Activated CD4-positive, alpha-beta memory T cell treated with anti-CD3 and anti-CD28 coated beads, Interleukin-2, amount 10 ng/mL, durations not matched to agents 7 days and 5 days (primary cell): ENCODE measurements at regions not wholly inside any gene's neighbourhood (a gene's known extent, or its start where the extent isn't known, plus 50 kb on each side); places are given as distances from the start of the nearest gene placed in this dataset.

Experiments used
- CTCF ChIA-PET: fragments of 350-600 bp; sonication (Branson Sonifier 250); formaldehyde crosslinking; loops from one replicate; lab custom pipeline; 2021; ENCODE audit warnings: antibody characterized with exemption, inconsistent platforms; lab: Charles Lee
- POLR2A ChIA-PET: fragments of 350-600 bp; sonication (Branson Sonifier 250); formaldehyde crosslinking; loops from one replicate; lab custom pipeline; 2021; ENCODE audit warnings: antibody characterized with exemption; lab: Charles Lee
- DNase-seq: peaks from one replicate; pipeline ENCODE4 v3.0.0-alpha.2; 2020
- H3K27ac Mint-ChIP-seq: one replicate; pipeline ENCODE4 v1.8.0; 2021; ENCODE audit warnings: mild to moderate bottlenecking, mixed read lengths
- H3K27me3 Mint-ChIP-seq: one replicate; pipeline ENCODE4 v1.8.0; 2021; ENCODE audit warnings: mixed read lengths
- H3K36me3 Mint-ChIP-seq: one replicate; pipeline ENCODE4 v1.8.0; 2021; ENCODE audit warnings: low read depth, mixed read lengths
- H3K4me1 Mint-ChIP-seq: one replicate; pipeline ENCODE4 v1.8.0; 2021; ENCODE audit warnings: mixed read lengths
- H3K4me3 Mint-ChIP-seq: one replicate; pipeline ENCODE4 v1.8.0; 2021; ENCODE audit warnings: mild to moderate bottlenecking, mixed read lengths
- H3K9me3 Mint-ChIP-seq: one replicate; pipeline ENCODE4 v1.8.0; 2021; ENCODE audit warnings: mixed read lengths

DNA sequence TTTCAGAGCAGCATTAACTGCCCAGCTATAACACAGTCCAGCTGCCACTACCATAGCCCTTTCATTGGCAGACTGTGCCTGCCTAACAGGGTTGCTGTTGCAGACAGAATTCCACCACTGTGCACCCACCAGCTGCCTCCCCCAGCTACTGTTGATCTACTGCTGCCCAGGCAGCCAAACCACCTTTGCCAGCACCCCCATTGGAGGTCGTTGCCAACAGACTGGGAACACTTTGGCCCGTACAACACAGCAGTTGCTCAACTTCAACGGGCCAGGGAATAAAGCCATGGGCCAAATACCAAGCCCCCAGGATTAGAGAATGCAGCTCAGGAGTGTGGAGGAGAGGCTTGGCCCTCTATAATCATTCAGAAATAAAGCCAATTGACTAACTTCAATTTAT, 473.6 kb downstream of the CDH11 start:
- no peaks in the 10 kb centered on the region for H3K27me3 Mint-ChIP-seq
- no peak overlapping the region for H3K4me3 Mint-ChIP-seq
- no peaks in the 10 kb centered on the region for H3K4me1 Mint-ChIP-seq
- CTCF ChIA-PET = no interaction called here
- no peaks in the 10 kb centered on the region for H3K36me3 Mint-ChIP-seq
- peaks cover 23% of the 10 kb centered on the region for H3K9me3 Mint-ChIP-seq
- DNase-seq = no peak
- no peak overlapping the region for H3K27ac Mint-ChIP-seq
- POLR2A ChIA-PET = no interaction called here

DNA sequence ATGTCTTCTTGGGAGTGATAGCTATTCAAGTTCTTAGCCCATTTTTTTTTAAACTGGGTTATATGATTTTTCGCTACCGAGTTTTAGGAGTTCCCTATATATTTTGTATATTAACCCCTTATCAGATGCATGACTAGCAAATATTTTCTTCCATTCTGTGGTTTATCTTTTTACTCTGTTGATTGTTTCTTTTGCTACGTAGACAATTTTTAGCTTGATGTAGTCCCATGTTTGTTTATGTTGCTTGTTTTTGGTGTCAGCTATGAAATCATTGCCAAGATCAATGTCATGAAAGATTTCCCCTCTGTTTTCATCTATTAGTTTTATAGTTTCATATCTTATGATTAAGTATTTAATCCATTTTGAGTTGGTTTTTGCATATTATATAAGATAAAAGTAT, 480.5 kb downstream of the CDH11 start:
- DNase-seq = no peak
- ChIA-PET CTCF (no interaction called here), POLR2A (no interaction called here)
- no peaks in the 10 kb centered on the region for H3K4me1 Mint-ChIP-seq
- H3K9me3 Mint-ChIP-seq = peaks cover 3% of the 10 kb centered on the region
- H3K27me3 Mint-ChIP-seq = no peaks in the 10 kb centered on the region
- H3K4me3 Mint-ChIP-seq = no peak overlapping the region
- H3K27ac Mint-ChIP-seq = no peak overlapping the region
- H3K36me3 Mint-ChIP-seq = no peaks in the 10 kb centered on the region

DNA sequence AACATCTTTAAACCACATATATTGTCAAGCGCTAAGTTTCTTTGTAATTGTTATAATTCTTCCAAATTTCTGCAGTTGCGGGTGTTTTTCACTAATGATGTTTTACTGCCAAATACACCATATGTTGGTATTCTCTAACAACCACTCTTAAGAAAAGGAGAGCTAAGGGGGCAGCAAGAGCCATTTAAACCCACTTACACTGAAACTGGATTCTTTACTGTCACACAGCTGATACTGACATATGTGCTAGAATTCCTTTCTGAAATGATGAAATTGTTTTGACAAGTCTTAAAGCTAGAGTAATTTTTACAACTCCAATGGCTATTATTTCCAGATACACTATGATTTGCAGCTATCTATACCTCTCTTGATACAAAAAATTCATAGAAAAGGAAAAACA, 483.1 kb downstream of the CDH11 start:
- H3K4me1 Mint-ChIP-seq = no peaks in the 10 kb centered on the region
- POLR2A ChIA-PET = no interaction called here
- H3K9me3 Mint-ChIP-seq = peaks cover 6% of the 10 kb centered on the region
- H3K27me3 Mint-ChIP-seq = no peaks in the 10 kb centered on the region
- CTCF ChIA-PET = no interaction called here
- no peaks in the 10 kb centered on the region for H3K36me3 Mint-ChIP-seq
- no peak for DNase-seq
- H3K4me3 Mint-ChIP-seq = no peak overlapping the region
- no peak overlapping the region for H3K27ac Mint-ChIP-seq

DNA sequence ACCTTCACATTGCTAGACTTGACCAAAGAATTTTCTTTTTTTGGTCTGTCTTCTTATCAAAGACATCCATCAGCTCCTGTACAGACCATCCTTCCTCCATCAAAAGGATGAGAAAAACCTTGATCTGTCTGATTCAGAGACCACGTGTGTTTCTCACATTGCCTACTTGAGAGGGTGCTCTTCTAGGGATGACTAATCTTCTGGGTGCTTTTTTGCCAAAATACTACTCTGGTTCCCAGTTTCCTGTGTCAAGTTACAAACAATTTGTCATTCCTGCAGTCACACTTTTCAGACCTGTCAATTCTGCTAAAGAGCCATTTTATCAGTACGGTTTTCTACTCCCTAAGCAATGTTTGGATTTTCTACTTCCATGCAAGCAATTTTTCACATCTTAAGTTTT, 492.2 kb downstream of the CDH11 start:
- H3K27me3 Mint-ChIP-seq = no peaks in the 10 kb centered on the region
- CTCF ChIA-PET = no interaction called here
- H3K4me3 Mint-ChIP-seq = no peak overlapping the region
- DNase-seq = no peak
- no peak overlapping the region for H3K27ac Mint-ChIP-seq
- no peaks in the 10 kb centered on the region for H3K36me3 Mint-ChIP-seq
- POLR2A ChIA-PET = no interaction called here
- H3K4me1 Mint-ChIP-seq = no peaks in the 10 kb centered on the region
- peaks cover 15% of the 10 kb centered on the region for H3K9me3 Mint-ChIP-seq

DNA sequence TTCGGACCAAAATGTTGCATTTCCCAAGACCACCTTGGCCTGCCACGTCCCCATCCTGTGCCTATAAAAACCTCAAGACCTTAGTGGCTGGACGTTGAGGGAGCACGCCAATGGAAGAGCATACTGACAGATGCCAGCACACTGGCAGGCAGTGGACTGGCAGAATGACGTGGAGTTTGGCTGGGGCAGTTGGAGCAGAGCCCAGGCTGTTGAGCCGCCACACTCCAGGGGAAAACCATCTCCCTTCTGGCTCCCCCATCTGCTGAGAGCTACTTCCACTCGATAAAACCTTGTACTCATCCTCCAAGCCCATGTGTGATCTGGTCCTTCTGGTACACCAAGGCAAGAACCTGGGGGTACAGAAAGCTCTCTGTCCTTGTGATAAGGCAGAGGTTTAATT, 494.1 kb downstream of the CDH11 start:
- H3K9me3 Mint-ChIP-seq = peaks cover 12% of the 10 kb centered on the region
- POLR2A ChIA-PET = no interaction called here
- no peaks in the 10 kb centered on the region for H3K36me3 Mint-ChIP-seq
- no peak for DNase-seq
- no peak overlapping the region for H3K27ac Mint-ChIP-seq
- H3K27me3 Mint-ChIP-seq = no peaks in the 10 kb centered on the region
- CTCF ChIA-PET = no interaction called here
- H3K4me1 Mint-ChIP-seq = no peaks in the 10 kb centered on the region
- no peak overlapping the region for H3K4me3 Mint-ChIP-seq

DNA sequence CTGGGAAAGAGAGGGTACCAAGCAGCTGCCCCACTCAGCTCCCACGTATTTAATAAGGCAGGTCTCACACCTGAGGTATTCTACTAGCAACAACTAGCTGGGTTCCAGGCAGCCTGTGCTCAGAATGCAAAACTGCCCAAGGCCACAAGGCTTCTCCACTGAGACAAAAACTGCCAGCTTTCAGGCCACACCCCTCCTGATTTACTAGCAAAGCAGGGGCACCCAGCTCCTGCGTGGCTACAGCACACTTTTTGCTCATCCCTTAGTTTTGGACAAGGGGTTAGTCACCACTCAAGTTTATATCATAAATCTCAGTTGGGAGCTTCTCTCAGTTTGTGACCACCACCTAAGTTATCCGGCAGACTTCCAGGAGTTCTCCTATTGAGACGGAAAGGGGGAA, 494.6 kb downstream of the CDH11 start:
- ChIA-PET CTCF (no interaction called here), POLR2A (no interaction called here)
- Mint-ChIP-seq H3K4me1 (no peaks in the 10 kb centered on the region), H3K27me3 (no peaks in the 10 kb centered on the region), H3K4me3 (no peak overlapping the region), H3K36me3 (no peaks in the 10 kb centered on the region), H3K27ac (no peak overlapping the region), H3K9me3 (peaks cover 16% of the 10 kb centered on the region)
- no peak for DNase-seq

DNA sequence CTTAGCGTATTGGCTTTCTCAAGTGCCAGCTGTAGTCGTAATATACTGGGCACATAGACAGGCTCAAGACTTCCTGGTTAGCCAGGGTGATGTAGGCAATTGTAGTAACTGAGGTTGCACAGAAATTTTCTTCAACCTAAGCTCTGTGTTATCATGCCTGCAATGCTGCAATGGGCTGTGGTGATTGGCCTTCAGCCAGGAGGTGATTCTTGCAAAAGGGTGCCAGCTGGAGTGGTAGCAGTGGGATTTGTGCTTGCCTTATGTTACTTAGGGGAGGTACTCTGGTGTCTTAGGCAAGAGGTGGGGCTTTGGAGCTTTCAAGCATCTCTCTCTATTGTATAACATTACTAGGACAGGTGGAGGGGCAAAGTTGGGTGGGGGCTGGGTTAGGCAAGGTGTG, 495.1 kb downstream of the CDH11 start:
- no peak for DNase-seq
- Mint-ChIP-seq H3K27ac (no peak overlapping the region), H3K4me3 (no peak overlapping the region), H3K9me3 (peaks cover 18% of the 10 kb centered on the region), H3K36me3 (no peaks in the 10 kb centered on the region), H3K4me1 (no peaks in the 10 kb centered on the region), H3K27me3 (no peaks in the 10 kb centered on the region)
- POLR2A ChIA-PET = no interaction called here
- CTCF ChIA-PET = no interaction called here

DNA sequence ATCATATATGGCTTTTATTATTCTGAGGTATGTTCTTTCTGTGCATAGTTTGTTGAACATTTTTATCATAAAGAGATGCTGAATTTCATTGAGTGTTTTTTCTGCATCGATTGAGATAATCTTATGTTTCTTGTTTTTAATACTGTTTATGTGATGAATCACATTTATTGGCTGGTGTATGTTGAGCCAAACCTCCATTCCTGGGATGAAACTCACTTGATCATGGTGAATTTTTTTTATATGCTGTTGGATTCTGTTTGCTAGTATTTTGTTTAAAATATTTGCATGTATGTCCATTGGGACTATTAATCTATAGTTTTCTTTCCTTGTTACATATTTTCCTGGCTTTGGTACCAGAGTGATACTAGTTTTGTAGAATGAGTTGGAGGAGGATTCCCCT, 500.2 kb downstream of the CDH11 start:
- Mint-ChIP-seq H3K27ac (no peak overlapping the region), H3K4me1 (no peaks in the 10 kb centered on the region), H3K36me3 (no peaks in the 10 kb centered on the region), H3K9me3 (peaks cover 15% of the 10 kb centered on the region), H3K4me3 (no peak overlapping the region), H3K27me3 (no peaks in the 10 kb centered on the region)
- ChIA-PET CTCF (no interaction called here), POLR2A (no interaction called here)
- DNase-seq = no peak

DNA sequence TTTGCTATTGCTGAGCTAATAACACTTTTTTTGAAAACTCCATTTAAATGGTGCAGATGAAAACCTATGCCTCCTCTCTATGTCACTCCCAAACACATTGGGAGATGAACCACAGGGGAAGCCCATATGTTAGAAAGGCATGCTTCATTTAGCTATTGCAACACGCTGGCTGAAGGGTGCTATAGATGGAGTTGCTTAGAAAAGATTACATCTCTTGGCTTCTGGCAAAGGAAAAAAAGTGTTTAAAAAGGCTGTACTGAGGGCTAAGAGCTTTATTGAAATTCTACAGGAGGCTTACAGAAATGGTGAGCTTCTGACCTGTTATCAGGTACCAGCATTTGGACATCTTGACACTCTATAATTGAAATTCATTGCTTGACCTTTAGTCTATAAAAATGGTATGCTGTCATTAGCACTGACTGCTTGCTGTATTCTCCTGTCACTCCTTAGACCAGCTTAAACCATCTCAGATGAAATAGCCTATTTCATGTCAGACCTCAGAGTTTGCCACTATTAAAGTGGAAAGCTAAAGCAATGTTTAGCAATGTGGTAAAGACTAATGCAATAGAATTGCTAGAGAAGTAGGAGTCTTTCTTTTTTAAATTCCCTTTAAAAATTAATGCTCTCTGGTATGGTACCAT, 503.9 kb downstream of the CDH11 start:
- no peak for DNase-seq
- ChIA-PET CTCF (no interaction called here), POLR2A (no interaction called here)
- H3K36me3 Mint-ChIP-seq = no peaks in the 10 kb centered on the region
- H3K4me3 Mint-ChIP-seq = no peak overlapping the region
- H3K27ac Mint-ChIP-seq = no peak overlapping the region
- H3K9me3 Mint-ChIP-seq = peaks cover 33% of the 10 kb centered on the region
- no peaks in the 10 kb centered on the region for H3K27me3 Mint-ChIP-seq
- H3K4me1 Mint-ChIP-seq = no peaks in the 10 kb centered on the region

DNA sequence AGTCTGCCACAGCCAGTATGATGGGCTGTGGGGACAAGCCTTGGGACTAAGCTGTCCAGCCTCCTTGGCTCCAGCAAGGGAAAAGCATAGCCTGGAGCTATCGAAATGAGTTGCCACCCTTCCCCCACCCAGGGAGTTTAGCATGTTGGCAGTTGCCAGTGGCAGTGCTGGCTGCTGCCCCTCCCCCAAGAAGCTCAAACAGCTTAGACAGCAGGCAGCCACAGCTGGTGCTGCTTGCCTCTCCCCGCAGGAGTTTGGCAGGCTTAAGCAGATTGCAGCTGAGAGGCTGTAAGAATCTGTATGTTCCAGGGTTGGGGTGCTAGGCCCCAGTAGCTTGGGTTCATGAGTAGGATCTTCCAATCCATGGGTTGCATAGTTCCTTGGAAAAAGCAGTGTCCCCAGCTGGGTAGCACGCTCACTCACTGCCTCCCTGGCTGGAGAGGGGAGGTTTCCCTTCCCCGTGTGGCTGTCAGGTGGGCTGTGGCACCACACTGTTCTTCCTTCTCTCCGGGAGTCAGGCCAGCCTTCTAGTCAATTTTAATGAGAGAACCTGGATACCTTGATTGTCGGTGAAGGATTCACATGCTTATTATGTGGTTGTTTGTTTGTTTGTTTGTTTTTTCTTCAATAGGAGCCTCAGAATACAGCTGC, 506.1 kb downstream of the CDH11 start:
- Mint-ChIP-seq H3K9me3 (peaks cover 29% of the 10 kb centered on the region), H3K36me3 (no peaks in the 10 kb centered on the region), H3K4me1 (no peaks in the 10 kb centered on the region), H3K27me3 (no peaks in the 10 kb centered on the region), H3K27ac (no peak overlapping the region), H3K4me3 (no peak overlapping the region)
- no peak for DNase-seq
- ChIA-PET CTCF (no interaction called here), POLR2A (no interaction called here)

DNA sequence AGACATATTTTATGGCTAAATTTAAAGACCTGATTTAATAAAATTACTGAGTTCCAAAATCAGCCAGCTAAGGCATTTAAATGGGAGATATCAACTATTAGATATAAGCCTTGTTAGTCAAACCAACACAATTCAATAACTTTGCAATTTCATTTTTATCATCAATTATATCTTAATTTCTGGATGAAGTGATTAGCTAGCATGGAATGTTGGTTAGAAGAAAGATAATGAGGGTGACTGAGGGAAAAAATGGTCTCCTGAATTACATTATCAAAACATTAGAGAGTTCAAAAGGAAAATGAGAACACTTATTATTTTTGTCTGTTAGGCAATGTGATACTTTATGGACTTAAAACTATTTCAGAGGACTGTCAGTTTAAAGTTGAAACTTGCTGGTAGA, 525.7 kb downstream of the CDH11 start:
- H3K27ac Mint-ChIP-seq = no peak overlapping the region

DNA sequence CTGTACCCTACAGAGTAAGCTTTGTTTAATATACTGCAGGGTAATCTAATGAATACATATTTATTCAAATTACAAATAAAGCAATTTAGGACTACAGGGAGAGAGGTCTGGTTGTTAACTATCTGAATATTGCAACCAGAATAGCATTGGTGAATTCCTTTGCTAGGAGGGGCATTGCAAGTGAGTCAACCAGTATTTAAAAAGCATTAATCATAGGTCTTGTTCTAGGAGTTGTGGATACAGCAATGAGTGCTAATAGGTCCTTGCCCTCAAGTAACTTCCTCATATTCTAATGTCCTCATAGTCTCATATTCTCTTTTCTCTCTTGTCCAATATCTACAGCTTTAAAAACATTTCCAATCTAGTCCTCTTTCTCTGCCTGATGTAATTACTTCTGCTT, 531.4 kb downstream of the CDH11 start:
- no peaks in the 10 kb centered on the region for H3K36me3 Mint-ChIP-seq
- ChIA-PET POLR2A (no interaction called here), CTCF (no interaction called here)
- H3K27ac Mint-ChIP-seq = no peak overlapping the region
- H3K27me3 Mint-ChIP-seq = no peaks in the 10 kb centered on the region
- H3K9me3 Mint-ChIP-seq = peaks cover 7% of the 10 kb centered on the region
- no peak for DNase-seq
- no peaks in the 10 kb centered on the region for H3K4me1 Mint-ChIP-seq
- no peak overlapping the region for H3K4me3 Mint-ChIP-seq

More for the DNA sequence above, 525.7 kb downstream of the CDH11 start:
- no peaks in the 10 kb centered on the region for H3K27me3 Mint-ChIP-seq
- ChIA-PET CTCF (no interaction called here), POLR2A (no interaction called here)
- no peaks in the 10 kb centered on the region for H3K36me3 Mint-ChIP-seq
- H3K4me3 Mint-ChIP-seq = no peak overlapping the region
- H3K9me3 Mint-ChIP-seq = peaks cover 7% of the 10 kb centered on the region
- DNase-seq = no peak
- no peaks in the 10 kb centered on the region for H3K4me1 Mint-ChIP-seq

DNA sequence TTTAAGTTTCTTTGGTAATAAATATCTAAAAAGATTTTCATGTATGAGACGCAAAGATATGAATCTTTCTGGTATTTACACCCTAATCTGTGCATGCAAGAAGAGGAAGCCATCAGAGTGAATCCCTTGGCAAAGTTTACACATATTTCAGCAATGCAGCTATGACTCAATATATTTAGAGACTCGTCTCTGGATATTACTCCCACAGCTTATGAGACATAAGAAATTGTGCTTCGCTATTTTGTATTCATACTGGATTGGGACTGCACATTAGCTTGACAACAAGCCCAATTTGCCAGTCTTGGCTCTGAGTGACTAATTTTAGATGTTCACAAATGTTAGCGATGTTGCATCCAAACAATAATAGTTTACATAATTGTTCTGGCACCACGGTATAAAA, 532.0 kb downstream of the CDH11 start:
- ChIA-PET POLR2A (no interaction called here), CTCF (no interaction called here)
- Mint-ChIP-seq H3K36me3 (no peaks in the 10 kb centered on the region), H3K9me3 (peaks cover 7% of the 10 kb centered on the region), H3K27me3 (no peaks in the 10 kb centered on the region), H3K4me3 (no peak overlapping the region), H3K4me1 (no peaks in the 10 kb centered on the region), H3K27ac (no peak overlapping the region)
- DNase-seq = no peak

DNA sequence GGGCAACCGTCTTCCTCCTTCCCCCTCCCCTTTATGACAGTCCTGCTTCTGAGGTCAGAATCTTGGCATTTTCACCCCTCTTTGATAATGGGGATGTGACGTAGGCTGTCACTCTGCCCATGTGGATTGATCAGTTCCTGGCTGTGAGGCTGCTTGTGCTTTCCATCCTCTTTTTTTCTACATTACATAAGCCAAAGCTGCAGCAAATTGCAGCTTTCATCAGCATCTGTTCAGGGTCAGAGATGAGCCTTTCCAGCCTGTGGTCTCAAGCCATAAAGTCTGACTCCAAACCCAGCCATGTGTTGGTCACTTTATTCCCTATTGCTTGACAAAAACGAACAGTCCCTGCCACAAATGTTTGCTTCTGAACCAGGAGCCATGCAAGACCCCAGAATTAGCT, 535.1 kb downstream of the CDH11 start:
- no peaks in the 10 kb centered on the region for H3K4me1 Mint-ChIP-seq
- H3K27me3 Mint-ChIP-seq = no peaks in the 10 kb centered on the region
- DNase-seq = no peak
- ChIA-PET CTCF (no interaction called here), POLR2A (no interaction called here)
- H3K4me3 Mint-ChIP-seq = no peak overlapping the region
- H3K27ac Mint-ChIP-seq = no peak overlapping the region
- no peaks in the 10 kb centered on the region for H3K36me3 Mint-ChIP-seq
- peaks cover 4% of the 10 kb centered on the region for H3K9me3 Mint-ChIP-seq
